SK-N-SH treated with all-trans-retinoic acid at 6 μM for 48 hours (cell line): ENCODE measurements at regions not wholly inside any gene's neighbourhood (a gene's known extent, or its start where the extent isn't known, plus 50 kb on each side); places are given as distances from the start of the nearest gene placed in this dataset.
"Not testable (repeated sequence)": the region's sequence is repeated elsewhere in the genome, so short reads cannot be mapped to it uniquely, and the experiment has no call there.

Source experiments
- ATAC-seq: fragments of 200-7000 bp; cut with Tn5 transposase; 3 replicates; pipeline ENCODE4 v1.9.1; 2020; ENCODE audit warnings: mild to moderate bottlenecking, moderate library complexity
- ARNTL ChIP-seq: fragments of 450-650 bp; formaldehyde crosslinking; IDR thresholded peaks from 2 replicates; pipeline ENCODE4 v1.5.0; 2020; ENCODE audit warnings: low read depth, mild to moderate bottlenecking, moderate library complexity, borderline replicate concordance
- BACH2 ChIP-seq: fragments of 250-450 bp; sonication (Bioruptor Pico); IDR thresholded peaks from 2 replicates; pipeline ENCODE4 v1.9.0; 2021; ENCODE audit warnings: mild to moderate bottlenecking, borderline replicate concordance
- CREB5 ChIP-seq: fragments of 250-450 bp; sonication (Bioruptor Pico); IDR thresholded peaks from 2 replicates; pipeline ENCODE4 v1.5.1; 2020; ENCODE audit warnings: low read depth, mild to moderate bottlenecking, moderate library complexity
- CSDC2 ChIP-seq: fragments of 250-450 bp; sonication (Bioruptor Pico); IDR thresholded peaks from 2 replicates; pipeline ENCODE4 v1.5.0; 2020; ENCODE audit warnings: mild to moderate bottlenecking, moderate library complexity
- CSRNP3 ChIP-seq: fragments of 250-450 bp; sonication (Bioruptor Pico); IDR thresholded peaks from 2 replicates; pipeline ENCODE4 v1.5.1; 2021; ENCODE audit warnings: mild to moderate bottlenecking, moderate library complexity
- ESRRG ChIP-seq: fragments of 250-450 bp; sonication (Bioruptor Pico); IDR thresholded peaks from 2 replicates; pipeline ENCODE4 v1.6.1; 2021; ENCODE audit warnings: mild to moderate bottlenecking
- GLIS3 ChIP-seq: fragments of 250-450 bp; sonication (Bioruptor Pico); IDR thresholded peaks from 2 replicates; pipeline ENCODE4 v1.5.0; 2020; ENCODE audit warnings: mild to moderate bottlenecking, moderate library complexity
- PATZ1 ChIP-seq: fragments of 250-450 bp; sonication (Bioruptor Pico); IDR thresholded peaks from 2 replicates; pipeline ENCODE4 v1.8.0; 2020; ENCODE audit warnings: mild to moderate bottlenecking, moderate library complexity, borderline replicate concordance
- PPARA ChIP-seq: fragments of 250-450 bp; sonication (Bioruptor Pico); IDR thresholded peaks from 2 replicates; pipeline ENCODE4 v1.5.0; 2020; ENCODE audit warnings: mild to moderate bottlenecking, borderline replicate concordance
- RARB ChIP-seq: fragments of 250-450 bp; sonication (Bioruptor Pico); IDR thresholded peaks from 2 replicates; pipeline ENCODE4 v1.8.0; 2021; ENCODE audit warnings: mild to moderate bottlenecking, moderate library complexity
- SNAI2 ChIP-seq: fragments of 250-450 bp; sonication (Bioruptor Pico); IDR thresholded peaks from 2 replicates; pipeline ENCODE4 v1.5.0; 2020; ENCODE audit warnings: mild to moderate bottlenecking, moderate library complexity
- TCF4 ChIP-seq: fragments of 250-450 bp; sonication (Bioruptor Pico); IDR thresholded peaks from 2 replicates; pipeline ENCODE4 v1.8.0; 2021; ENCODE audit warnings: mild to moderate bottlenecking, moderate library complexity, borderline replicate concordance
- TOX ChIP-seq: fragments of 250-450 bp; sonication (Bioruptor Pico); IDR thresholded peaks from 2 replicates; pipeline ENCODE4 v1.8.0; 2021; ENCODE audit warnings: mild to moderate bottlenecking, moderate library complexity, borderline replicate concordance
- TSHZ2 ChIP-seq: fragments of 250-450 bp; sonication (Bioruptor Pico); IDR thresholded peaks from 2 replicates; pipeline ENCODE4 v1.5.0; 2020; ENCODE audit warnings: mild to moderate bottlenecking, moderate library complexity
- ZC3H10 ChIP-seq: fragments of 250-450 bp; sonication (Bioruptor Pico); IDR thresholded peaks from 2 replicates; pipeline ENCODE4 v1.5.1; 2021; ENCODE audit warnings: mild to moderate bottlenecking, moderate library complexity
- ZFP3 ChIP-seq: fragments of 250-450 bp; sonication (Bioruptor Pico); IDR thresholded peaks from 2 replicates; pipeline ENCODE4 v1.5.0; 2020; ENCODE audit warnings: mild to moderate bottlenecking, moderate library complexity
- ZFP30 ChIP-seq: fragments of 450-650 bp; formaldehyde crosslinking; IDR thresholded peaks from 2 replicates; pipeline ENCODE4 v1.5.0; 2022; ENCODE audit warnings: mild to moderate bottlenecking, moderate library complexity
- ZNF565 ChIP-seq: fragments of 450-650 bp; formaldehyde crosslinking; conservative IDR thresholded peaks from 2 replicates; pipeline ENCODE4 v1.5.0; 2020; ENCODE audit warnings: low read depth, mild to moderate bottlenecking, moderate library complexity
- ZNF70 ChIP-seq: fragments of 450-650 bp; formaldehyde crosslinking; IDR thresholded peaks from 2 replicates; pipeline ENCODE4 v1.5.0; 2020; ENCODE audit warnings: mild to moderate bottlenecking, moderate library complexity

GRCh38 chr13:79932556-79932955 lies 408.4 kb downstream of the SPRY2 start:
- TF ChIP-seq ZNF70 (no peak), TSHZ2 (no peak), BACH2 (CRISPR knock-in tag) (no peak), SNAI2 (CRISPR knock-in tag) (no peak), ZNF565 (CRISPR knock-in tag) (no peak), CSRNP3 (CRISPR knock-in tag) (no peak), CREB5 (CRISPR knock-in tag) (no peak), CSDC2 (no peak)
- ATAC-seq = no peak

- ATAC-seq = not testable (repeated sequence)
Observed at GRCh38 chr13:79923973-79924556, 416.9 kb downstream of the SPRY2 start.

- ATAC-seq = no peak
- TF ChIP-seq ZFP3 (CRISPR knock-in tag) = no peak
- TF ChIP-seq RARB (CRISPR knock-in tag) = no peak
- TF ChIP-seq SNAI2 (CRISPR knock-in tag) = no peak
Observed at GRCh38 chr13:79919091-79919490, 421.8 kb downstream of the SPRY2 start.

- TF ChIP-seq TSHZ2 (no peak), PPARA (CRISPR knock-in tag) (no peak), TCF4 (CRISPR knock-in tag) (no peak), GLIS3 (no peak), ZFP30 (CRISPR knock-in tag) (no peak), ZFP3 (CRISPR knock-in tag) (no peak), BACH2 (CRISPR knock-in tag) (no peak), PATZ1 (no peak), ZC3H10 (CRISPR knock-in tag) (no peak)
- ATAC-seq = no peak
Observed at GRCh38 chr13:79918620-79919019, 422.3 kb downstream of the SPRY2 start.

- ATAC-seq = no peak
- TF ChIP-seq SNAI2 (CRISPR knock-in tag) (no peak), ZC3H10 (CRISPR knock-in tag) (no peak), ARNTL (CRISPR knock-in tag) (no peak), CSDC2 (no peak), PPARA (CRISPR knock-in tag) (no peak), ESRRG (CRISPR knock-in tag) (no peak), TSHZ2 (no peak), GLIS3 (no peak), TOX (no peak), PATZ1 (no peak)
Observed at GRCh38 chr13:79917628-79918027, 423.3 kb downstream of the SPRY2 start.
